ENCODE measurements at regions not wholly inside any gene's neighbourhood (a gene's known extent, or its start where the extent isn't known, plus 50 kb on each side); places are given as distances from the start of the nearest gene placed in this dataset.

DNA sequence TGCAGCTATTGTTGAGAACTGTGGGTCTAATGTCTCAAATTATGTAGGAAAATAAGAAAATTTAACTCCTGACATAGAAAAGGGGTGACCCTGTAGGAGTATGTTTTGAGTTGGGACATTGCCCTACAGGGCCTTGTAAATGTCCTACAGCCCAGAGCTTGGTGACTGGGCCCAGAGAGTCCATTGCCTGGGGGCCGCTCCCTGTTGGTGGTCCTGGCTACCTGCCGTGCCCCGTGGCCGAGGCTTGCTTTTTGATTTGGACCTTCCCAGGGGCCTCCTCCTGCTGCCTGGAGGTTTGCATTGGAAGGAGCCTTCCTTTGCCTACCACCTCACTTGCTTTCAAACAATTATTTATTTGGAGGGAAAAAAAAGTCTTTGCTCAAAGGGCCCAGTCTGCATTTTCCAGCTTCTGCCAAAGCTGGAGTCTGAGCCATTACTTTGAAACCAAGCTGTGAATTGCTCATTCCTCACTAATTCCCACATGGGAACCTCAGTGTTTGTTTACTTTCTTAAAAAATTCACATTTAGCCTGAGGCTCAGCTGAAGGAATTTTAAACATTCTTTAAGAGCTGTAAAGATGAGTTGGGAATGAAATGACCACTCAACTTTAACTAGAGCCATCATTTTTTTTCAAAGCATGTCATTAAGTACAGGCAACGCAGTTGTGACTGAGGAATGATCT, 355.0 kb downstream of the GLRX3 start:
- Mint-ChIP-seq H3K4me1 (peaks cover 21 to 24% of the 10 kb centered on the region in 2 experiments), H3K27ac (no peak overlapping the region), H3K9me3 (no peaks in the 10 kb centered on the region; a peak in 1 of 5 replicates), H3K4me3 (no peak overlapping the region), H3K27me3 (ENCODE audit: low read depth) (no peaks in the 10 kb centered on the region; the same call in 1 of the 2 replicates), H3K36me3 (ENCODE audit: insufficient read depth in 1 of 3, low read depth in 3 of 3) (no peaks in the 10 kb centered on the region)
- Histone ChIP-seq H2AK5ac (ENCODE audit: insufficient read length, low read length) (no peak overlapping the region), H4K8ac (replicated peaks; ENCODE audit: insufficient read length, low read depth, low read length) (no peak overlapping the region), H4K91ac (ENCODE audit: insufficient read length, low read depth, low read length) (no peak overlapping the region), H3K4me2 (ENCODE audit: insufficient read depth, insufficient read length, low read length) (no peak overlapping the region), H3K4me1 (ENCODE audit: insufficient read depth, low read length) (peaks cover 2% of the 10 kb centered on the region; the same call in 1 of the 2 replicates), H2BK120ac (ENCODE audit: low read depth, low read length, poor library complexity, severe bottlenecking) (no peak overlapping the region), H3K23me2 (ENCODE audit: insufficient read length, low read depth, low read length, poor library complexity, severe bottlenecking) (no peaks in the 10 kb centered on the region), H3K56ac (ENCODE audit: insufficient read length, low read depth, low read length) (no peak overlapping the region), H2BK20ac (ENCODE audit: low read depth, low read length, poor library complexity, severe bottlenecking) (no peak overlapping the region), H3K79me2 (ENCODE audit: insufficient read depth, low read length) (no peaks in the 10 kb centered on the region), H3T11ph (ENCODE audit: low read length) (no peak overlapping the region), H2BK15ac (ENCODE audit: low read depth, low read length) (no peak overlapping the region), H3K14ac (ENCODE audit: insufficient read depth, low read length) (no peak overlapping the region), H3K9me3 (ENCODE audit: control insufficient read depth, low read depth, low read length) (no peaks in the 10 kb centered on the region), H2BK12ac (ENCODE audit: insufficient read length, low read depth, low read length) (no peak overlapping the region), H3K27ac (ENCODE audit: insufficient read length, low read depth, low read length) (no peak overlapping the region), H3K9ac (ENCODE audit: extremely low read depth, insufficient read length, low read length) (no peak overlapping the region), H3K4ac (ENCODE audit: low read depth, low read length) (no peak overlapping the region), H3K23ac (ENCODE audit: insufficient read length, low read depth, low read length) (no peak overlapping the region), H3K27me3 (ENCODE audit: insufficient read depth, low read length) (no peaks in the 10 kb centered on the region; the same call in 1 of the 2 replicates), H2BK5ac (ENCODE audit: insufficient read length, low read length) (no peak overlapping the region), H4K5ac (ENCODE audit: insufficient read length, low read depth, low read length) (no peak overlapping the region), H2AFZ (ENCODE audit: low read length) (no peak overlapping the region), H3K18ac (ENCODE audit: insufficient read length, low read depth, low read length) (no peak overlapping the region), H4K20me1 (ENCODE audit: control insufficient read depth, insufficient read depth, insufficient read length) (no peaks in the 10 kb centered on the region), H3K79me1 (ENCODE audit: insufficient read depth, low read depth, low read length, poor library complexity, severe bottlenecking) (no peaks in the 10 kb centered on the region)
- TF ChIP-seq, protein P1, sequence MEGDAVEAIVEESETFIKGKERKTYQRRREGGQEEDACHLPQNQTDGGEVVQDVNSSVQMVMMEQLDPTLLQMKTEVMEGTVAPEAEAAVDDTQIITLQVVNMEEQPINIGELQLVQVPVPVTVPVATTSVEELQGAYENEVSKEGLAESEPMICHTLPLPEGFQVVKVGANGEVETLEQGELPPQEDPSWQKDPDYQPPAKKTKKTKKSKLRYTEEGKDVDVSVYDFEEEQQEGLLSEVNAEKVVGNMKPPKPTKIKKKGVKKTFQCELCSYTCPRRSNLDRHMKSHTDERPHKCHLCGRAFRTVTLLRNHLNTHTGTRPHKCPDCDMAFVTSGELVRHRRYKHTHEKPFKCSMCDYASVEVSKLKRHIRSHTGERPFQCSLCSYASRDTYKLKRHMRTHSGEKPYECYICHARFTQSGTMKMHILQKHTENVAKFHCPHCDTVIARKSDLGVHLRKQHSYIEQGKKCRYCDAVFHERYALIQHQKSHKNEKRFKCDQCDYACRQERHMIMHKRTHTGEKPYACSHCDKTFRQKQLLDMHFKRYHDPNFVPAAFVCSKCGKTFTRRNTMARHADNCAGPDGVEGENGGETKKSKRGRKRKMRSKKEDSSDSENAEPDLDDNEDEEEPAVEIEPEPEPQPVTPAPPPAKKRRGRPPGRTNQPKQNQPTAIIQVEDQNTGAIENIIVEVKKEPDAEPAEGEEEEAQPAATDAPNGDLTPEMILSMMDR (conservative IDR thresholded peaks at IDR 0.05) = no peak
- DNase-seq = no peak
- no CpG with 5 or more reads among the region's 5 CpGs for WGBS (ENCODE audit: extremely low coverage, insufficient read length, low lambda C conversion rate)

All from H9 (cell line).